ENCODE measurements at regions not wholly inside any gene's neighbourhood (a gene's known extent, or its start where the extent isn't known, plus 50 kb on each side); places are given as distances from the start of the nearest gene placed in this dataset.

GRCh38 chr2:242085941-242086621, 216.6 kb downstream of the RTP5 start:
- TF ChIP-seq EZH2 (IDR thresholded peaks at IDR 0.05; ENCODE audit: borderline replicate concordance) (no peak), CTCF (IDR thresholded peaks at IDR 0.05; ENCODE audit: poor library complexity) (no peak), EZH2phosphoT487 (IDR thresholded peaks at IDR 0.05; ENCODE audit: low read depth, severe bottlenecking, unreplicated experiment) (no peak)
